ENCODE measurements at regions not wholly inside any gene's neighbourhood (a gene's known extent, or its start where the extent isn't known, plus 50 kb on each side); places are given as distances from the start of the nearest gene placed in this dataset.

- no peak for DNase-seq
Observed at GRCh38 chr5:161235569-161235968, 311.0 kb downstream of the GABRB2 start.

GRCh38 chr5:161233553-161233952 lies 313.0 kb downstream of the GABRB2 start:
- DNase-seq: no peak

GRCh38 chr5:161230221-161230620 lies 316.3 kb downstream of the GABRB2 start:
- DNase-seq: no peak

GRCh38 chr5:161219816-161220215 lies 326.7 kb downstream of the GABRB2 start:
- no peak for DNase-seq

- no peak for DNase-seq
Observed at GRCh38 chr5:161216877-161217276, 329.6 kb downstream of the GABRB2 start.

- no peak for DNase-seq
Observed at GRCh38 chr5:161212123-161212712, 334.3 kb downstream of the GABRB2 start.

GRCh38 chr5:161201558-161201957 lies 345.0 kb downstream of the GABRB2 start:
- no peak for DNase-seq

GRCh38 chr5:161190778-161191177 lies 338.8 kb upstream of the ATP10B start:
- DNase-seq: no peak

- no peak for DNase-seq
Observed at GRCh38 chr5:161190086-161190485, 338.1 kb upstream of the ATP10B start.

- DNase-seq: no peak
Observed at GRCh38 chr5:161189452-161189851, 337.4 kb upstream of the ATP10B start.

GRCh38 chr5:161183559-161183958 lies 331.5 kb upstream of the ATP10B start:
- DNase-seq: no peak

- DNase-seq: no peak
Observed at GRCh38 chr5:161176221-161176620, 324.2 kb upstream of the ATP10B start.

- DNase-seq: no peak
Observed at GRCh38 chr5:161169776-161170175, 317.8 kb upstream of the ATP10B start.

- DNase-seq: peak in 3 of 58 donors; percentile 1 to 7 (median 3)
Observed at GRCh38 chr5:161167016-161167767, 315.2 kb upstream of the ATP10B start.

- DNase-seq: no peak
Observed at GRCh38 chr5:161165998-161166660, 314.1 kb upstream of the ATP10B start.

- DNase-seq: no peak
Observed at GRCh38 chr5:161157925-161158324, 305.9 kb upstream of the ATP10B start.

GRCh38 chr5:161155451-161155850 lies 303.4 kb upstream of the ATP10B start:
- no peak for DNase-seq

GRCh38 chr5:161152415-161152940 lies 300.5 kb upstream of the ATP10B start:
- DNase-seq: no peak

- no peak for DNase-seq
Observed at GRCh38 chr5:161150441-161150988, 298.5 kb upstream of the ATP10B start.

GRCh38 chr5:161149078-161149477 lies 297.1 kb upstream of the ATP10B start:
- no peak for DNase-seq

GRCh38 chr5:161138751-161139455 lies 286.9 kb upstream of the ATP10B start:
- no peak for DNase-seq
